ENCODE measurements at regions not wholly inside any gene's neighbourhood (a gene's known extent, or its start where the extent isn't known, plus 50 kb on each side); places are given as distances from the start of the nearest gene placed in this dataset.

DNA sequence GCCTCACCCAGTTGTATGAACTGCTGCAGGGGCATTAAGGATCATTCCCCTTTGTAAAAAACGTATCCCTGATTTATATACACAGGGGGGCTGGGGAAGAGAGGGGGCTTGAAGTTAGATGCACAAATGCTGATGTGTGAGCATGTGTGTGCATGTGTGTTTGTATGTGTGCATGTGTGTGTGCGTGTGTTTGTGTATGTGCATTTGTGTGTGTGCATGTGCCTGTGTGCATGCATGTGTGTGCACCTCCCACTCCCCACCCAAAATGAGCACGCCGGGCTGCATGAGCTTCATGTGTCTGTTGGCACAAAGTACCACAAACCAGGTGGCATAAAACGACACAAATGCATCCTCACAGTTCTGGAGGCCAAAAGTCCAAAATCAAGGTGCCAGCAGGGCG lies 1315.2 kb downstream of the TBC1D22A start:
- H3K4me1 ChIP-seq (ENCODE audit: control insufficient read depth in 1 of 2, insufficient read depth in 2 of 2, low read length in 2 of 2), result no peaks in the 10 kb centered on the region
- BruUV-seq (replicated peaks), result no TSS peak
- no peak overlapping the region for H3K4me3 ChIP-seq (replicated peaks in 1 of 2; ENCODE audit: low read depth in 1 of 2, low read length in 2 of 2)
- ChIA-PET POLR2A (no interaction called here), RAD21 (ENCODE audit: low non-redundant PET in 1 of 2, low total read pairs in 2 of 2, uncharacterized antibody in 2 of 2, unreplicated experiment in 2 of 2) (no interaction called here), CTCF (no interaction called here)
- intact Hi-C loops (cut with micrococcal nuclease), result no loop called here
- no peaks in the 10 kb centered on the region for H4K20me1 ChIP-seq (ENCODE audit: insufficient read depth)
- ATAC-seq, result no peak
- DNase-seq (ENCODE audit: low read depth, low spot score), result no peak
- TF ChIP-seq EZH2phosphoT487 (IDR thresholded peaks at IDR 0.05; ENCODE audit: borderline replicate concordance) (no peak), POLR2AphosphoS5 (IDR thresholded peaks at IDR 0.05; ENCODE audit: low read depth, low read length) (no peak), RAD21 (IDR thresholded peaks at IDR 0.05; ENCODE audit: low read depth) (no peak), JUND (IDR thresholded peaks at IDR 0.05) (no peak), CBX3 (IDR thresholded peaks at IDR 0.05; ENCODE audit: low read depth) (no peak), SRF (IDR thresholded peaks at IDR 0.05; ENCODE audit: low read depth) (no peak), SP1 (IDR thresholded peaks at IDR 0.05; ENCODE audit: low read depth) (no peak), ZFX (IDR thresholded peaks at IDR 0.05) (no peak), ZNF274 (IDR thresholded peaks at IDR 0.05; ENCODE audit: low read depth, low read length) (no peak), POLR2A (IDR thresholded peaks at IDR 0.05; ENCODE audit: borderline replicate concordance, extremely low read depth, insufficient read depth, insufficient read length) (no peak), TCF7L2 (IDR thresholded peaks at IDR 0.05; ENCODE audit: borderline replicate concordance, extremely low read depth, insufficient read depth, insufficient read length) (no peak)
- TF ChIP-seq, protein P1, sequence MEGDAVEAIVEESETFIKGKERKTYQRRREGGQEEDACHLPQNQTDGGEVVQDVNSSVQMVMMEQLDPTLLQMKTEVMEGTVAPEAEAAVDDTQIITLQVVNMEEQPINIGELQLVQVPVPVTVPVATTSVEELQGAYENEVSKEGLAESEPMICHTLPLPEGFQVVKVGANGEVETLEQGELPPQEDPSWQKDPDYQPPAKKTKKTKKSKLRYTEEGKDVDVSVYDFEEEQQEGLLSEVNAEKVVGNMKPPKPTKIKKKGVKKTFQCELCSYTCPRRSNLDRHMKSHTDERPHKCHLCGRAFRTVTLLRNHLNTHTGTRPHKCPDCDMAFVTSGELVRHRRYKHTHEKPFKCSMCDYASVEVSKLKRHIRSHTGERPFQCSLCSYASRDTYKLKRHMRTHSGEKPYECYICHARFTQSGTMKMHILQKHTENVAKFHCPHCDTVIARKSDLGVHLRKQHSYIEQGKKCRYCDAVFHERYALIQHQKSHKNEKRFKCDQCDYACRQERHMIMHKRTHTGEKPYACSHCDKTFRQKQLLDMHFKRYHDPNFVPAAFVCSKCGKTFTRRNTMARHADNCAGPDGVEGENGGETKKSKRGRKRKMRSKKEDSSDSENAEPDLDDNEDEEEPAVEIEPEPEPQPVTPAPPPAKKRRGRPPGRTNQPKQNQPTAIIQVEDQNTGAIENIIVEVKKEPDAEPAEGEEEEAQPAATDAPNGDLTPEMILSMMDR (IDR thresholded peaks at IDR 0.05 in 2 of 3, conservative IDR thresholded peaks at IDR 0.05 in 1 of 3; ENCODE audit: borderline replicate concordance in 1 of 3, insufficient read depth in 1 of 3, low read depth in 2 of 3, low read length in 2 of 3), result no peak
- H3K9me3 ChIP-seq (ENCODE audit: control insufficient read depth in 1 of 2, insufficient read depth in 1 of 2, low read depth in 1 of 2, low read length in 2 of 2), result no peaks in the 10 kb centered on the region; a peak in 1 of 4 replicates
- H3K27ac ChIP-seq (ENCODE audit: low read depth, low read length), result no peak overlapping the region
- H2AFZ ChIP-seq (ENCODE audit: low read depth, low read length, poor library complexity, severe bottlenecking), result no peak overlapping the region
- H3K36me3 ChIP-seq (ENCODE audit: control insufficient read depth in 1 of 2, insufficient read depth in 2 of 2, low read length in 2 of 2), result no peaks in the 10 kb centered on the region
- H3K9ac ChIP-seq (ENCODE audit: low read length), result no peak overlapping the region
- no peak overlapping the region for H3K4me2 ChIP-seq (ENCODE audit: low read length)
- H3K79me2 ChIP-seq (ENCODE audit: insufficient read depth, low read length), result no peaks in the 10 kb centered on the region
- peaks cover 3% of the 10 kb centered on the region; the same call in 1 of the 2 replicates for H3K27me3 ChIP-seq (ENCODE audit: insufficient read depth, low read length)
- H3K9me2 ChIP-seq (ENCODE audit: insufficient read depth), result no peaks in the 10 kb centered on the region
